ENCODE measurements at regions not wholly inside any gene's neighbourhood (a gene's known extent, or its start where the extent isn't known, plus 50 kb on each side); places are given as distances from the start of the nearest gene placed in this dataset.

DNA sequence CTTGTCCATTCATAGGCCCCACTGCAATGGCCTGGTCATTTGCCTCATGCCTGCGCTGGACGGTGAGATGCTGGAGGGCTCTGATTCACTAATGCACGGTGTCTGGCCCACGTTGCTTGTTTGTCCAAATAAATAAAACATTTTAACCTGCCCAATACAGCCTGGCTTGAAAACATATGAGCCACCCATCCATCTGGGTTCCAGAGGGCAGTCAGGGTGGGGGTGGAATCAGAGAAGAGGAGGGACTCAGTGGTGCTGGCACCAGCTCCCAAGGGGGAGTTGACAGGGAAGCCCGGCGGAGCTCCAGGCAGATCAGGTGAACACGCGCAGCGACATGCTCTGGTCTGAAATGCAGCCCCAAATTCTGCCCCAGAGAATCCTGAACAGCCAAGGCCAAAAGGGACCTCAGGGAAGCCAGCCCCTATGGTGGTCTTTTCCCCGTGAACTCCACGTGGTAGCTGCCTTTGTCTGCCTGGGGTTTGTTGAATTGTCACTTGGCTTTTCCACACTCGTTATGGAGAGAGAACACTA is 265.2 kb downstream of the UACA start:
- TF ChIP-seq, protein P1, sequence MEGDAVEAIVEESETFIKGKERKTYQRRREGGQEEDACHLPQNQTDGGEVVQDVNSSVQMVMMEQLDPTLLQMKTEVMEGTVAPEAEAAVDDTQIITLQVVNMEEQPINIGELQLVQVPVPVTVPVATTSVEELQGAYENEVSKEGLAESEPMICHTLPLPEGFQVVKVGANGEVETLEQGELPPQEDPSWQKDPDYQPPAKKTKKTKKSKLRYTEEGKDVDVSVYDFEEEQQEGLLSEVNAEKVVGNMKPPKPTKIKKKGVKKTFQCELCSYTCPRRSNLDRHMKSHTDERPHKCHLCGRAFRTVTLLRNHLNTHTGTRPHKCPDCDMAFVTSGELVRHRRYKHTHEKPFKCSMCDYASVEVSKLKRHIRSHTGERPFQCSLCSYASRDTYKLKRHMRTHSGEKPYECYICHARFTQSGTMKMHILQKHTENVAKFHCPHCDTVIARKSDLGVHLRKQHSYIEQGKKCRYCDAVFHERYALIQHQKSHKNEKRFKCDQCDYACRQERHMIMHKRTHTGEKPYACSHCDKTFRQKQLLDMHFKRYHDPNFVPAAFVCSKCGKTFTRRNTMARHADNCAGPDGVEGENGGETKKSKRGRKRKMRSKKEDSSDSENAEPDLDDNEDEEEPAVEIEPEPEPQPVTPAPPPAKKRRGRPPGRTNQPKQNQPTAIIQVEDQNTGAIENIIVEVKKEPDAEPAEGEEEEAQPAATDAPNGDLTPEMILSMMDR (conservative IDR thresholded peaks at IDR 0.05; ENCODE audit: low read depth, low read length) = no peak
- TF ChIP-seq RFX5 (IDR thresholded peaks at IDR 0.05; ENCODE audit: low read depth, low read length) (no peak), POLR2A (IDR thresholded peaks at IDR 0.05; ENCODE audit: low read depth, low read length) (no peak), CHD1 (IDR thresholded peaks at IDR 0.05; ENCODE audit: low read depth, low read length) (no peak), MAZ (IDR thresholded peaks at IDR 0.05; ENCODE audit: borderline replicate concordance, low read depth, low read length) (no peak), CEBPB (IDR thresholded peaks at IDR 0.05; ENCODE audit: low read depth, low read length) (no peak), MAFK (IDR thresholded peaks at IDR 0.05; ENCODE audit: low read depth, low read length) (no peak), RAD21 (IDR thresholded peaks at IDR 0.05; ENCODE audit: low read length) (no peak), SMC3 (IDR thresholded peaks at IDR 0.05; ENCODE audit: low read depth, low read length) (no peak), RCOR1 (IDR thresholded peaks at IDR 0.05; ENCODE audit: insufficient replicate concordance, low read length) (no peak), MXI1 (IDR thresholded peaks at IDR 0.05; ENCODE audit: borderline replicate concordance, low read depth, low read length) (no peak)
- TF ChIP-seq, protein P2, sequence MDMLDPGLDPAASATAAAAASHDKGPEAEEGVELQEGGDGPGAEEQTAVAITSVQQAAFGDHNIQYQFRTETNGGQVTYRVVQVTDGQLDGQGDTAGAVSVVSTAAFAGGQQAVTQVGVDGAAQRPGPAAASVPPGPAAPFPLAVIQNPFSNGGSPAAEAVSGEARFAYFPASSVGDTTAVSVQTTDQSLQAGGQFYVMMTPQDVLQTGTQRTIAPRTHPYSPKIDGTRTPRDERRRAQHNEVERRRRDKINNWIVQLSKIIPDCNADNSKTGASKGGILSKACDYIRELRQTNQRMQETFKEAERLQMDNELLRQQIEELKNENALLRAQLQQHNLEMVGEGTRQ (IDR thresholded peaks at IDR 0.05; ENCODE audit: low read depth, low read length) = no peak
